Cardiac fibroblast (primary cell): ENCODE measurements at regions not wholly inside any gene's neighbourhood (a gene's known extent, or its start where the extent isn't known, plus 50 kb on each side); places are given as distances from the start of the nearest gene placed in this dataset.

Source experiments
- DNase-seq, 2 donors: peaks; one replicate each; pipeline versions ENCODE4 v3.0.0 to v3.0.0-alpha.2; 2010; ENCODE audit warnings: low read depth in 2 of 2
- H3K4me3 ChIP-seq, 2 donors: replicated peaks in 1 of 2; 1 replicate in 1 of 2; 2 replicates in 1 of 2; pipeline ENCODE4 v1.5.1; 2011; ENCODE audit warnings: low read depth in 2 of 2, low read length in 2 of 2, mild to moderate bottlenecking in 2 of 2, moderate library complexity in 1 of 2
- TF ChIP-seq, protein P1 (sequence below): IDR thresholded peaks from one replicate; pipeline ENCODE4 v1.5.1; 2011; ENCODE audit warnings: low read depth, mild to moderate bottlenecking, low read length, inconsistent platforms

GRCh38 chr1:60740154-60740553, 342.2 kb upstream of the NFIA start:
- TF ChIP-seq, protein P1, sequence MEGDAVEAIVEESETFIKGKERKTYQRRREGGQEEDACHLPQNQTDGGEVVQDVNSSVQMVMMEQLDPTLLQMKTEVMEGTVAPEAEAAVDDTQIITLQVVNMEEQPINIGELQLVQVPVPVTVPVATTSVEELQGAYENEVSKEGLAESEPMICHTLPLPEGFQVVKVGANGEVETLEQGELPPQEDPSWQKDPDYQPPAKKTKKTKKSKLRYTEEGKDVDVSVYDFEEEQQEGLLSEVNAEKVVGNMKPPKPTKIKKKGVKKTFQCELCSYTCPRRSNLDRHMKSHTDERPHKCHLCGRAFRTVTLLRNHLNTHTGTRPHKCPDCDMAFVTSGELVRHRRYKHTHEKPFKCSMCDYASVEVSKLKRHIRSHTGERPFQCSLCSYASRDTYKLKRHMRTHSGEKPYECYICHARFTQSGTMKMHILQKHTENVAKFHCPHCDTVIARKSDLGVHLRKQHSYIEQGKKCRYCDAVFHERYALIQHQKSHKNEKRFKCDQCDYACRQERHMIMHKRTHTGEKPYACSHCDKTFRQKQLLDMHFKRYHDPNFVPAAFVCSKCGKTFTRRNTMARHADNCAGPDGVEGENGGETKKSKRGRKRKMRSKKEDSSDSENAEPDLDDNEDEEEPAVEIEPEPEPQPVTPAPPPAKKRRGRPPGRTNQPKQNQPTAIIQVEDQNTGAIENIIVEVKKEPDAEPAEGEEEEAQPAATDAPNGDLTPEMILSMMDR: no peak
- no peak overlapping the region for H3K4me3 ChIP-seq

GRCh38 chr1:60739729-60740128, 342.6 kb upstream of the NFIA start:
- TF ChIP-seq, protein P1: no peak
- no peak for DNase-seq
- H3K4me3 ChIP-seq: no peak overlapping the region

More at GRCh38 chr1:60740154-60740553, 342.2 kb upstream of the NFIA start:
- DNase-seq: no peak

GRCh38 chr1:60732977-60733401, 349.4 kb upstream of the NFIA start:
- no peak overlapping the region for H3K4me3 ChIP-seq
- TF ChIP-seq, protein P1: no peak
- DNase-seq: no peak

- H3K4me3 ChIP-seq: no peak overlapping the region
- TF ChIP-seq, protein P1: no peak
- DNase-seq: no peak
These were observed 351.0 kb upstream of the NFIA start for GRCh38 chr1:60731321-60731720.

DNA sequence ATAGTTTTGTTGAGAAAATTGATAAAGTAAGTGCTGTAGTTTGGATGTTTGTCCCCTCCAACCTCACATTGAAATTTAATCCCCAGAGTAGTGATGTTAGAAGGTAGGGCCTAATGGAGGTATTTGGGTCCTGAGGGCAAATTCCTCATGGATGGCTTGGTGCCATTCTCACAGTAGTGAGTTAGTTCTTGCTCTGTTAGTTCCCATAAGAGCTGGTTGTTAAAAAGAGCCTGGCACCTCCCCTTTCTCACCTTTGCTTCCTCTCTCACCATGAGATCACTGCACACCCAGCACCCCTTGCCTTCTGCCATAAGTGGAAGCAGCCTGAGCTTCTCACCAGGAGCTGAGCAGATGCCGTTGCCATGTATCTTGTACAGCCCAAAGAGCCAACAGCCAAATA, 354.8 kb upstream of the NFIA start:
- H3K4me3 ChIP-seq: no peak overlapping the region
- TF ChIP-seq, protein P1: no peak
- DNase-seq: no peak

GRCh38 chr1:60716472-60716871, 365.9 kb upstream of the NFIA start:
- TF ChIP-seq, protein P1: no peak
- H3K4me3 ChIP-seq: no peak overlapping the region
- DNase-seq: no peak

- TF ChIP-seq, protein P1: no peak
These were observed 366.4 kb upstream of the NFIA start for GRCh38 chr1:60715970-60716369.

More at GRCh38 chr1:60715970-60716369, 366.4 kb upstream of the NFIA start:
- DNase-seq: no peak
- H3K4me3 ChIP-seq: no peak overlapping the region
